Fibroblast of lung (primary cell): ENCODE measurements at regions not wholly inside any gene's neighbourhood (a gene's known extent, or its start where the extent isn't known, plus 50 kb on each side); places are given as distances from the start of the nearest gene placed in this dataset.

ENCODE experiments used
- EZH2 ChIP-seq: IDR thresholded peaks from 2 replicates; pipeline ENCODE4 v1.5.1; 2012; ENCODE audit warnings: low read length, control low read depth, mild to moderate bottlenecking; ENCODE audit errors: missing control alignments
- TF ChIP-seq, protein P1 (sequence below), 2 donors: IDR thresholded peaks in 1 of 2; conservative IDR thresholded peaks in 1 of 2; 1 replicate in 1 of 2; 2 replicates in 1 of 2; pipeline ENCODE4 v1.5.1; 2011 to 2012; ENCODE audit warnings: low read length in 2 of 2, control low read depth in 1 of 2, inconsistent platforms in 1 of 2, low read depth in 1 of 2, mild to moderate bottlenecking in 1 of 2

DNA sequence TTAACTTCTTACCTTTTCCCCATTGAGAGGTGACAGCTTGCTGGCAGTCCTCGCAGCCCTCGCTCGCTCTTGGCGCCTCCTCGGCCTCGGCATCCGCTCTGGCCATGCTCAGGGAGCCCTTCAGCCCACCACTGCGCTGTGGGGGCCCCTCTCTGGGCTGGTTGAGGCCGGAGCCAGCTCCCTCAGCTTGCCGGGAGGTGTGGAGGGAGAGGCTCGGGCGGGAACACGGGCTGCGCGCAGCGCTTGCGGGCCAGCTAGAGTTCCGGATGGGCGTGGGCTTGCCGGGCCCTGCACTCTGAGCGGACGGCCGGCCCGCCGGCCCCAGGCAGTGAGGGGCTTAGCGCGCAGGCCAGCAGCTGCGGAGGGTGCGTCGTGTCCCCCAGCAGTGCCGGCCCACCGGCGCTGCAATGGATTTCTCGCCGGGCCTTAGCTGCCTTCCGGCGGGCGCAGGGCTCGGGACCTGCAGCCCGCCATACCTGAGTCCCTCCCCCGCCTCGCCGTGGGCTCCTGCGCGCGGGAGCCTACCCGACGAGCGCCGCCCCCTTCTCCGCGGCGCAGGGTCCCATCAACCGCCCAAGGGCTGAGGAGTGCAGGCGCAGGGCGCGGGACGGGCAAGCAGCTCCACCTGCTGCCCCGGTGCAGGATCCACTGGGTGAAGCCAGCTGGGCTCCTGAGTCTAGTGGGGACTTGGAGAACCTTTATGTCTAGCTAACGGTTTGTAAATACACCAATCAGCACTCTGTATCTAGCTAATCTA is 335.0 kb downstream of the CBLN2 start:
- TF ChIP-seq, protein P1, sequence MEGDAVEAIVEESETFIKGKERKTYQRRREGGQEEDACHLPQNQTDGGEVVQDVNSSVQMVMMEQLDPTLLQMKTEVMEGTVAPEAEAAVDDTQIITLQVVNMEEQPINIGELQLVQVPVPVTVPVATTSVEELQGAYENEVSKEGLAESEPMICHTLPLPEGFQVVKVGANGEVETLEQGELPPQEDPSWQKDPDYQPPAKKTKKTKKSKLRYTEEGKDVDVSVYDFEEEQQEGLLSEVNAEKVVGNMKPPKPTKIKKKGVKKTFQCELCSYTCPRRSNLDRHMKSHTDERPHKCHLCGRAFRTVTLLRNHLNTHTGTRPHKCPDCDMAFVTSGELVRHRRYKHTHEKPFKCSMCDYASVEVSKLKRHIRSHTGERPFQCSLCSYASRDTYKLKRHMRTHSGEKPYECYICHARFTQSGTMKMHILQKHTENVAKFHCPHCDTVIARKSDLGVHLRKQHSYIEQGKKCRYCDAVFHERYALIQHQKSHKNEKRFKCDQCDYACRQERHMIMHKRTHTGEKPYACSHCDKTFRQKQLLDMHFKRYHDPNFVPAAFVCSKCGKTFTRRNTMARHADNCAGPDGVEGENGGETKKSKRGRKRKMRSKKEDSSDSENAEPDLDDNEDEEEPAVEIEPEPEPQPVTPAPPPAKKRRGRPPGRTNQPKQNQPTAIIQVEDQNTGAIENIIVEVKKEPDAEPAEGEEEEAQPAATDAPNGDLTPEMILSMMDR (conservative IDR thresholded peaks at IDR 0.05 in 1 of 2, IDR thresholded peaks at IDR 0.05 in 1 of 2; ENCODE audit: low read depth in 1 of 2, low read length in 2 of 2), result no peak
- TF ChIP-seq EZH2, result no peak
